ENCODE measurements at regions not wholly inside any gene's neighbourhood (a gene's known extent, or its start where the extent isn't known, plus 50 kb on each side); places are given as distances from the start of the nearest gene placed in this dataset.

DNA sequence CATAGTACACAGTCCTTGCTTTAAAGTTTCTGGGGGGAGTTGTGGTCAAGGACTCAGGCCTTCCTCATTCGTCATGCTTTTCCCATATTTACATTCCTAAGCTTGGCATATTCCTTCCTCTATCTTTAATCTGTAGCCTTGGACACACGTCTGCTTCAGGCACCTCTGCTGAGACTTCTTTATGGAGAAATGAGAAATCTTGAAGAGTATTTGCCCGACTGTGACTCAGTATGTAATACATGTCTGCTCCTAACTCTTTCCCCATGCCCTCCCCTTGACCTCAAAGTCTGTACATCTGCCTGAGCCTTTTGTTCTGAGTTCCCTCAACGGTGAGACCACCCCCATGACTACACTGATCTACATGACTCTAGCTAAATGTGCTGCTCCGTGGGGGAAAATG is 246.1 kb downstream of the SI start:
- POLR2A ChIA-PET = no interaction called here
- no peaks in the 10 kb centered on the region for H3K27me3 ChIP-seq (ENCODE audit: control insufficient read depth in 2 of 2, insufficient read depth in 2 of 2, low read length in 2 of 2)
- no peaks in the 10 kb centered on the region for H3K4me1 ChIP-seq (replicated peaks in 1 of 2; ENCODE audit: control insufficient read depth in 2 of 2, insufficient read depth in 2 of 2, low read length in 2 of 2)
- no peaks in the 10 kb centered on the region for H4K20me1 ChIP-seq (replicated peaks; ENCODE audit: control insufficient read depth, insufficient read depth, low read length)
- 2% methylated on average over 5 of the region's 5 CpGs for WGBS (ENCODE audit: insufficient coverage, low coverage, missing lambda C conversion rate)
- H3K9me1 ChIP-seq (ENCODE audit: control insufficient read depth, insufficient read depth, low read length) = no peaks in the 10 kb centered on the region
- in situ Hi-C loops (cut with MboI) = no loop called here
- FAIRE-seq (no peak), DNase-seq (ENCODE audit: extremely low read depth in 1 of 4, low spot score in 3 of 4) (no peak), ATAC-seq (no peak)
- H3K9ac ChIP-seq (ENCODE audit: insufficient read depth in 1 of 2, low read depth in 2 of 2, low read length in 2 of 2) = no peak overlapping the region
- intact Hi-C loops (cut with micrococcal nuclease) = no loop called here
- no peak overlapping the region for H2AFZ ChIP-seq (ENCODE audit: low read depth, low read length)
- CTCF ChIA-PET (ENCODE audit: low intra/inter-chr PET ratio) = no interaction called here
- H3K4me3 ChIP-seq = no peak overlapping the region
- BruUV-seq (replicated peaks) = no TSS peak
- H3K27ac ChIP-seq (ENCODE audit: extremely low read depth, low read depth, low read length) = no peak overlapping the region
- no peaks in the 10 kb centered on the region for H3K79me2 ChIP-seq (ENCODE audit: control insufficient read depth, insufficient read depth, low read length)
- no peak for TF ChIP-seq BRD4 (IDR thresholded peaks at IDR 0.05)
- no peak for TF ChIP-seq FOXA3 (CRISPR knock-in tag; conservative IDR thresholded peaks at IDR 0.05 in 1 of 2, IDR thresholded peaks at IDR 0.05 in 1 of 2)
- TF ChIP-seq RFX7 (CRISPR knock-in tag; IDR thresholded peaks at IDR 0.05) = no peak
- TF ChIP-seq, protein P1, sequence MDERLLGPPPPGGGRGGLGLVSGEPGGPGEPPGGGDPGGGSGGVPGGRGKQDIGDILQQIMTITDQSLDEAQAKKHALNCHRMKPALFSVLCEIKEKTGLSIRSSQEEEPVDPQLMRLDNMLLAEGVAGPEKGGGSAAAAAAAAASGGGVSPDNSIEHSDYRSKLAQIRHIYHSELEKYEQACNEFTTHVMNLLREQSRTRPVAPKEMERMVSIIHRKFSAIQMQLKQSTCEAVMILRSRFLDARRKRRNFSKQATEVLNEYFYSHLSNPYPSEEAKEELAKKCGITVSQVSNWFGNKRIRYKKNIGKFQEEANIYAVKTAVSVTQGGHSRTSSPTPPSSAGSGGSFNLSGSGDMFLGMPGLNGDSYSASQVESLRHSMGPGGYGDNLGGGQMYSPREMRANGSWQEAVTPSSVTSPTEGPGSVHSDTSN (CRISPR knock-in tag; IDR thresholded peaks at IDR 0.05; ENCODE audit: low read depth) = no peak
- TF ChIP-seq, protein P1 (tag; conservative IDR thresholded peaks at IDR 0.05; ENCODE audit: low read depth) = no peak
- no peak for TF ChIP-seq THRAP3 (IDR thresholded peaks at IDR 0.05; ENCODE audit: borderline replicate concordance)
- no peak for TF ChIP-seq ELF4 (CRISPR knock-in tag; IDR thresholded peaks at IDR 0.05)
- no peak for TF ChIP-seq PRMT5 (CRISPR knock-in tag; IDR thresholded peaks at IDR 0.05)
- H3K9me3 ChIP-seq (replicated peaks; ENCODE audit: control insufficient read depth, insufficient read depth, low read depth, low read length) = no peaks in the 10 kb centered on the region; the same call in none of the 2 replicates
- H3K36me3 ChIP-seq (ENCODE audit: control insufficient read depth, insufficient read depth, low read length) = no peaks in the 10 kb centered on the region
- H3K4me2 ChIP-seq (ENCODE audit: insufficient read depth, low read length) = no peak overlapping the region
